GM12878 (cell line): ENCODE measurements at regions not wholly inside any gene's neighbourhood (a gene's known extent, or its start where the extent isn't known, plus 50 kb on each side); places are given as distances from the start of the nearest gene placed in this dataset.

Experiments used
- CEBPB ChIP-seq, 2 experiments: fragments of 150-350 bp in 1 of 2; IDR thresholded peaks; 2 replicates each; pipeline ENCODE4 v1.6.1; 2012 to 2014; ENCODE audit warnings: low read depth in 2 of 2, low read length in 2 of 2, borderline replicate concordance in 1 of 2, inconsistent platforms in 1 of 2
- CREM ChIP-seq: IDR thresholded peaks from 2 replicates; pipeline ENCODE4 v1.6.1; 2014; ENCODE audit warnings: antibody characterized with exemption, low read depth
- HDGF ChIP-seq: fragments of 450-650 bp; IDR thresholded peaks from 2 replicates; pipeline ENCODE4 v1.6.1; 2016; ENCODE audit warnings: antibody characterized with exemption
- STAT1 ChIP-seq: fragments of 450-650 bp; conservative IDR thresholded peaks from 2 replicates; pipeline ENCODE4 v1.6.1; 2014; ENCODE audit warnings: antibody characterized with exemption, mild to moderate bottlenecking
- TAF1 ChIP-seq: IDR thresholded peaks from 2 replicates; pipeline ENCODE4 v1.6.1; 2011; ENCODE audit warnings: mild to moderate bottlenecking, low read depth, low read length, borderline replicate concordance
- TCF7 ChIP-seq: IDR thresholded peaks from 2 replicates; pipeline ENCODE4 v1.6.1; 2014; ENCODE audit warnings: antibody characterized with exemption, borderline replicate concordance
- ZNF24 ChIP-seq: fragments of 450-650 bp; IDR thresholded peaks from 2 replicates; pipeline ENCODE4 v1.6.1; 2017; ENCODE audit warnings: antibody characterized with exemption, mild to moderate bottlenecking
- TF ChIP-seq, protein P1 (sequence below): fragments of 450-650 bp; IDR thresholded peaks from 2 replicates; pipeline ENCODE4 v1.6.1; 2017; ENCODE audit warnings: mild to moderate bottlenecking, moderate library complexity
- TF ChIP-seq, protein P2 (sequence below): fragments of 450-650 bp; formaldehyde crosslinking; IDR thresholded peaks from 2 replicates; pipeline ENCODE4 v1.4.0; 2020; ENCODE audit warnings: mild to moderate bottlenecking, moderate library complexity
- TF ChIP-seq, protein P3 (sequence below): IDR thresholded peaks from 2 replicates; pipeline ENCODE4 v1.6.1; 2012; ENCODE audit warnings: low read length, inconsistent platforms
- TF ChIP-seq, protein P4 (sequence below): fragments of 450-650 bp; IDR thresholded peaks from 2 replicates; pipeline ENCODE4 v1.6.1; 2018; ENCODE audit warnings: borderline replicate concordance, mild to moderate bottlenecking; ENCODE audit not compliant: partially characterized antibody

DNA sequence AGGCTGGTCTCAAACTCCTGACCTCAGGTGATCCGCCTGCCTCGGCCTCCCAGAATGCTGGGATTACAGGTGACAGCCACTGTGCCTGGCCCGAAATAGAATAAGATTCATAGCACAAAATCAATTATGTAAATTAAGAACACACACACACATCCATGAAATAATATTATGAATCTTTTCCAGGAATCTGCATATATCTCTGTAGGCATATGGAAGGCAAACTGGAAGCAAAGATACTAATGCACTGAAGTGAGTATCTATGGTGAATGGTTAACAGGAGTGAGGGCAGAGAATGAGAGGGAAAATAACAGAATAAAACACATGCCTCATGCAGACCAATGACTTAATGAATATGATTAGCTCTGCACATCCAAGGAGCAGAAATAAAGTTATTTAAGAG lies 61.6 kb upstream of the ATP2B4 start (continued):
- TF ChIP-seq, protein P1, sequence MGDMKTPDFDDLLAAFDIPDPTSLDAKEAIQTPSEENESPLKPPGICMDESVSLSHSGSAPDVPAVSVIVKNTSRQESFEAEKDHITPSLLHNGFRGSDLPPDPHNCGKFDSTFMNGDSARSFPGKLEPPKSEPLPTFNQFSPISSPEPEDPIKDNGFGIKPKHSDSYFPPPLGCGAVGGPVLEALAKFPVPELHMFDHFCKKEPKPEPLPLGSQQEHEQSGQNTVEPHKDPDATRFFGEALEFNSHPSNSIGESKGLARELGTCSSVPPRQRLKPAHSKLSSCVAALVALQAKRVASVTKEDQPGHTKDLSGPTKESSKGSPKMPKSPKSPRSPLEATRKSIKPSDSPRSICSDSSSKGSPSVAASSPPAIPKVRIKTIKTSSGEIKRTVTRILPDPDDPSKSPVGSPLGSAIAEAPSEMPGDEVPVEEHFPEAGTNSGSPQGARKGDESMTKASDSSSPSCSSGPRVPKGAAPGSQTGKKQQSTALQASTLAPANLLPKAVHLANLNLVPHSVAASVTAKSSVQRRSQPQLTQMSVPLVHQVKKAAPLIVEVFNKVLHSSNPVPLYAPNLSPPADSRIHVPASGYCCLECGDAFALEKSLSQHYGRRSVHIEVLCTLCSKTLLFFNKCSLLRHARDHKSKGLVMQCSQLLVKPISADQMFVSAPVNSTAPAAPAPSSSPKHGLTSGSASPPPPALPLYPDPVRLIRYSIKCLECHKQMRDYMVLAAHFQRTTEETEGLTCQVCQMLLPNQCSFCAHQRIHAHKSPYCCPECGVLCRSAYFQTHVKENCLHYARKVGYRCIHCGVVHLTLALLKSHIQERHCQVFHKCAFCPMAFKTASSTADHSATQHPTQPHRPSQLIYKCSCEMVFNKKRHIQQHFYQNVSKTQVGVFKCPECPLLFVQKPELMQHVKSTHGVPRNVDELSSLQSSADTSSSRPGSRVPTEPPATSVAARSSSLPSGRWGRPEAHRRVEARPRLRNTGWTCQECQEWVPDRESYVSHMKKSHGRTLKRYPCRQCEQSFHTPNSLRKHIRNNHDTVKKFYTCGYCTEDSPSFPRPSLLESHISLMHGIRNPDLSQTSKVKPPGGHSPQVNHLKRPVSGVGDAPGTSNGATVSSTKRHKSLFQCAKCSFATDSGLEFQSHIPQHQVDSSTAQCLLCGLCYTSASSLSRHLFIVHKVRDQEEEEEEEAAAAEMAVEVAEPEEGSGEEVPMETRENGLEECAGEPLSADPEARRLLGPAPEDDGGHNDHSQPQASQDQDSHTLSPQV = no peak
- no peak for TF ChIP-seq CREM
- TF ChIP-seq, protein P2, sequence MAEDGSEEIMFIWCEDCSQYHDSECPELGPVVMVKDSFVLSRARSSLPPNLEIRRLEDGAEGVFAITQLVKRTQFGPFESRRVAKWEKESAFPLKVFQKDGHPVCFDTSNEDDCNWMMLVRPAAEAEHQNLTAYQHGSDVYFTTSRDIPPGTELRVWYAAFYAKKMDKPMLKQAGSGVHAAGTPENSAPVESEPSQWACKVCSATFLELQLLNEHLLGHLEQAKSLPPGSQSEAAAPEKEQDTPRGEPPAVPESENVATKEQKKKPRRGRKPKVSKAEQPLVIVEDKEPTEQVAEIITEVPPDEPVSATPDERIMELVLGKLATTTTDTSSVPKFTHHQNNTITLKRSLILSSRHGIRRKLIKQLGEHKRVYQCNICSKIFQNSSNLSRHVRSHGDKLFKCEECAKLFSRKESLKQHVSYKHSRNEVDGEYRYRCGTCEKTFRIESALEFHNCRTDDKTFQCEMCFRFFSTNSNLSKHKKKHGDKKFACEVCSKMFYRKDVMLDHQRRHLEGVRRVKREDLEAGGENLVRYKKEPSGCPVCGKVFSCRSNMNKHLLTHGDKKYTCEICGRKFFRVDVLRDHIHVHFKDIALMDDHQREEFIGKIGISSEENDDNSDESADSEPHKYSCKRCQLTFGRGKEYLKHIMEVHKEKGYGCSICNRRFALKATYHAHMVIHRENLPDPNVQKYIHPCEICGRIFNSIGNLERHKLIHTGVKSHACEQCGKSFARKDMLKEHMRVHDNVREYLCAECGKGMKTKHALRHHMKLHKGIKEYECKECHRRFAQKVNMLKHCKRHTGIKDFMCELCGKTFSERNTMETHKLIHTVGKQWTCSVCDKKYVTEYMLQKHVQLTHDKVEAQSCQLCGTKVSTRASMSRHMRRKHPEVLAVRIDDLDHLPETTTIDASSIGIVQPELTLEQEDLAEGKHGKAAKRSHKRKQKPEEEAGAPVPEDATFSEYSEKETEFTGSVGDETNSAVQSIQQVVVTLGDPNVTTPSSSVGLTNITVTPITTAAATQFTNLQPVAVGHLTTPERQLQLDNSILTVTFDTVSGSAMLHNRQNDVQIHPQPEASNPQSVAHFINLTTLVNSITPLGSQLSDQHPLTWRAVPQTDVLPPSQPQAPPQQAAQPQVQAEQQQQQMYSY (CRISPR knock-in tag) = no peak
- no peak for TF ChIP-seq CEBPB (IDR thresholded peaks at IDR 0.05; ENCODE audit: borderline replicate concordance in 1 of 2, low read depth in 2 of 2, low read length in 2 of 2)
- no peak for TF ChIP-seq ZNF24
- TF ChIP-seq, protein P3, sequence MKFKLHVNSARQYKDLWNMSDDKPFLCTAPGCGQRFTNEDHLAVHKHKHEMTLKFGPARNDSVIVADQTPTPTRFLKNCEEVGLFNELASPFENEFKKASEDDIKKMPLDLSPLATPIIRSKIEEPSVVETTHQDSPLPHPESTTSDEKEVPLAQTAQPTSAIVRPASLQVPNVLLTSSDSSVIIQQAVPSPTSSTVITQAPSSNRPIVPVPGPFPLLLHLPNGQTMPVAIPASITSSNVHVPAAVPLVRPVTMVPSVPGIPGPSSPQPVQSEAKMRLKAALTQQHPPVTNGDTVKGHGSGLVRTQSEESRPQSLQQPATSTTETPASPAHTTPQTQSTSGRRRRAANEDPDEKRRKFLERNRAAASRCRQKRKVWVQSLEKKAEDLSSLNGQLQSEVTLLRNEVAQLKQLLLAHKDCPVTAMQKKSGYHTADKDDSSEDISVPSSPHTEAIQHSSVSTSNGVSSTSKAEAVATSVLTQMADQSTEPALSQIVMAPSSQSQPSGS = no peak
- no peak for TF ChIP-seq STAT1
- TF ChIP-seq TCF7 = no peak
- no peak for TF ChIP-seq TAF1
- TF ChIP-seq, protein P4, sequence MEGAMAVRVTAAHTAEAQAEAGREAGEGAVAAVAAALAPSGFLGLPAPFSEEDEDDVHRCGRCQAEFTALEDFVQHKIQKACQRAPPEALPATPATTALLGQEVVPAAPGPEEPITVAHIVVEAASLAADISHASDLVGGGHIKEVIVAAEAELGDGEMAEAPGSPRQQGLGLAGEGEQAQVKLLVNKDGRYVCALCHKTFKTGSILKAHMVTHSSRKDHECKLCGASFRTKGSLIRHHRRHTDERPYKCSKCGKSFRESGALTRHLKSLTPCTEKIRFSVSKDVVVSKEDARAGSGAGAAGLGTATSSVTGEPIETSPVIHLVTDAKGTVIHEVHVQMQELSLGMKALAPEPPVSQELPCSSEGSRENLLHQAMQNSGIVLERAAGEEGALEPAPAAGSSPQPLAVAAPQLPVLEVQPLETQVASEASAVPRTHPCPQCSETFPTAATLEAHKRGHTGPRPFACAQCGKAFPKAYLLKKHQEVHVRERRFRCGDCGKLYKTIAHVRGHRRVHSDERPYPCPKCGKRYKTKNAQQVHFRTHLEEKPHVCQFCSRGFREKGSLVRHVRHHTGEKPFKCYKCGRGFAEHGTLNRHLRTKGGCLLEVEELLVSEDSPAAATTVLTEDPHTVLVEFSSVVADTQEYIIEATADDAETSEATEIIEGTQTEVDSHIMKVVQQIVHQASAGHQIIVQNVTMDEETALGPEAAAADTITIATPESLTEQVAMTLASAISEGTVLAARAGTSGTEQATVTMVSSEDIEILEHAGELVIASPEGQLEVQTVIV = no peak
- no peak for TF ChIP-seq HDGF
